Transverse colon (tissue), 3 donors: ENCODE measurements at regions not wholly inside any gene's neighbourhood (a gene's known extent, or its start where the extent isn't known, plus 50 kb on each side); places are given as distances from the start of the nearest gene placed in this dataset.

ENCODE experiments used
- EP300 ChIP-seq: sonication (generic); formaldehyde crosslinking; IDR thresholded peaks from one replicate; pipeline ENCODE4 v1.6.1; 2017; ENCODE audit warnings: antibody characterized with exemption, low read depth
- POLR2A ChIP-seq: fragments of 450-650 bp; IDR thresholded peaks from one replicate; pipeline ENCODE4 v1.6.1; 2016; ENCODE audit warnings: antibody characterized with exemption, mild to moderate bottlenecking, moderate library complexity
- TF ChIP-seq, protein P1 (sequence below), 5 experiments: fragments of 200-600 bp in 3 of 5; fragments of 450-650 bp in 2 of 5; sonication (generic) in 3 of 5; IDR thresholded peaks; 1 replicate in 2 of 5; 2 replicates in 3 of 5; pipeline ENCODE4 v1.5.1; 2016 to 2017; ENCODE audit warnings: antibody characterized with exemption in 5 of 5, inconsistent platforms in 3 of 5, mild to moderate bottlenecking in 2 of 5, moderate library complexity in 1 of 5

DNA sequence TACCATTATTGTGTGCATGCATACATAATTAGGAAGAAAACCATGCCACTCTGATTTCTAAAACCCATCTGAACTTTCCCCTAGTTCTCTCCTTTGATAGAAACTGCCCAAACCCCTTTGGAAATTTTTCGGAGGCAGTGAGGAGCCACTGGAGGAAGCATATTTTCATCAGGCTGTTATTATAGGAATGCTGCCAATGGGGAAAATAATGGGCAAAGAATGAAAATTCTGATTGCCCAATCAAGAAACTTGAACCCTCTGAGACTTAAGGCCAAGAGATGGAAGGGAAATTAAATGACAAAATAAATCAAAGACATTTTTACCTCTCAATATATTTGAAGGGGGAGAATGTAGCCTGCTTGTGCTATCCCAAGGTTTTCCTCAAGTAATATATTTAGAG, 376.0 kb upstream of the PDZRN3 start:
- no peak for TF ChIP-seq EP300
- TF ChIP-seq, protein P1, sequence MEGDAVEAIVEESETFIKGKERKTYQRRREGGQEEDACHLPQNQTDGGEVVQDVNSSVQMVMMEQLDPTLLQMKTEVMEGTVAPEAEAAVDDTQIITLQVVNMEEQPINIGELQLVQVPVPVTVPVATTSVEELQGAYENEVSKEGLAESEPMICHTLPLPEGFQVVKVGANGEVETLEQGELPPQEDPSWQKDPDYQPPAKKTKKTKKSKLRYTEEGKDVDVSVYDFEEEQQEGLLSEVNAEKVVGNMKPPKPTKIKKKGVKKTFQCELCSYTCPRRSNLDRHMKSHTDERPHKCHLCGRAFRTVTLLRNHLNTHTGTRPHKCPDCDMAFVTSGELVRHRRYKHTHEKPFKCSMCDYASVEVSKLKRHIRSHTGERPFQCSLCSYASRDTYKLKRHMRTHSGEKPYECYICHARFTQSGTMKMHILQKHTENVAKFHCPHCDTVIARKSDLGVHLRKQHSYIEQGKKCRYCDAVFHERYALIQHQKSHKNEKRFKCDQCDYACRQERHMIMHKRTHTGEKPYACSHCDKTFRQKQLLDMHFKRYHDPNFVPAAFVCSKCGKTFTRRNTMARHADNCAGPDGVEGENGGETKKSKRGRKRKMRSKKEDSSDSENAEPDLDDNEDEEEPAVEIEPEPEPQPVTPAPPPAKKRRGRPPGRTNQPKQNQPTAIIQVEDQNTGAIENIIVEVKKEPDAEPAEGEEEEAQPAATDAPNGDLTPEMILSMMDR (IDR thresholded peaks at IDR 0.05): no peak
- no peak for TF ChIP-seq POLR2A
